HG02852 (cell line): ENCODE measurements at regions not wholly inside any gene's neighbourhood (a gene's known extent, or its start where the extent isn't known, plus 50 kb on each side); places are given as distances from the start of the nearest gene placed in this dataset.

ENCODE experiments used
- ATAC-seq: cut with Tn5 transposase; IDR thresholded peaks from one replicate; pipeline ENCODE4 v1.9.1; 2021; ENCODE audit warnings: mild to moderate bottlenecking, moderate library complexity; ENCODE audit not compliant: unreplicated experiment

- no peak for ATAC-seq
Observed at GRCh38 chr12:90428881-90429280, 526.1 kb downstream of the CCER1 start.

- ATAC-seq: no peak
Observed at GRCh38 chr12:90428465-90428864, 526.5 kb downstream of the CCER1 start.

GRCh38 chr12:90423965-90424364 is 531.0 kb downstream of the CCER1 start:
- no peak for ATAC-seq

- no peak for ATAC-seq
Observed at GRCh38 chr12:90410962-90411361, 544.0 kb downstream of the CCER1 start.

GRCh38 chr12:90407841-90408240 is 547.1 kb downstream of the CCER1 start:
- ATAC-seq: no peak

- ATAC-seq: peak; percentile 69
Observed at GRCh38 chr12:90404071-90404470, 550.9 kb downstream of the CCER1 start.

- ATAC-seq: no peak
Observed at GRCh38 chr12:90401185-90401584, 553.8 kb downstream of the CCER1 start.

GRCh38 chr12:90399357-90399756 is 555.6 kb downstream of the CCER1 start:
- no peak for ATAC-seq

GRCh38 chr12:90398285-90398836 is 556.6 kb downstream of the CCER1 start:
- no peak for ATAC-seq

- no peak for ATAC-seq
Observed at GRCh38 chr12:90396556-90396955, 558.4 kb downstream of the CCER1 start.

GRCh38 chr12:90393652-90394051 is 561.3 kb downstream of the CCER1 start:
- ATAC-seq: no peak

GRCh38 chr12:90393089-90393488 is 561.9 kb downstream of the CCER1 start:
- no peak for ATAC-seq

GRCh38 chr12:90390947-90391346 is 564.0 kb downstream of the CCER1 start:
- no peak for ATAC-seq

GRCh38 chr12:90368081-90368480 is 586.9 kb downstream of the CCER1 start:
- no peak for ATAC-seq

GRCh38 chr12:90366286-90366685 is 588.7 kb downstream of the CCER1 start:
- ATAC-seq: no peak

- no peak for ATAC-seq
Observed at GRCh38 chr12:90360300-90360699, 594.7 kb downstream of the CCER1 start.

GRCh38 chr12:90355711-90356355 is 599.1 kb downstream of the CCER1 start:
- ATAC-seq: no peak

GRCh38 chr12:90343966-90344365 is 611.0 kb downstream of the CCER1 start:
- no peak for ATAC-seq

- no peak for ATAC-seq
Observed at GRCh38 chr12:90342081-90342480, 612.9 kb downstream of the CCER1 start.

GRCh38 chr12:90339837-90340236 is 615.1 kb downstream of the CCER1 start:
- ATAC-seq: no peak

- no peak for ATAC-seq
Observed at GRCh38 chr12:90338365-90338764, 616.6 kb downstream of the CCER1 start.

- ATAC-seq: no peak
Observed at GRCh38 chr12:90337018-90337417, 618.0 kb downstream of the CCER1 start.

GRCh38 chr12:90335566-90335965 is 619.4 kb downstream of the CCER1 start:
- no peak for ATAC-seq
